ENCODE measurements at regions not wholly inside any gene's neighbourhood (a gene's known extent, or its start where the extent isn't known, plus 50 kb on each side); places are given as distances from the start of the nearest gene placed in this dataset.
"Not testable (repeated sequence)": the region's sequence is repeated elsewhere in the genome, so short reads cannot be mapped to it uniquely, and the experiment has no call there.

- Histone ChIP-seq H3K4me1 (ENCODE audit: insufficient read depth, low read length, severe bottlenecking) (no peaks in the 10 kb centered on the region), H3F3A (ENCODE audit: insufficient read depth, low read length) (no peaks in the 10 kb centered on the region), H2AFZ (ENCODE audit: low read length) (no peak overlapping the region), H3K27me3 (ENCODE audit: insufficient read depth, low read length) (no peaks in the 10 kb centered on the region), H3K9me3 (ENCODE audit: low read length) (no peaks in the 10 kb centered on the region; the same call in 1 of the 2 replicates), H3K4me3 (ENCODE audit: low read depth, low read length, poor library complexity, severe bottlenecking) (no peak overlapping the region), H3K9me2 (ENCODE audit: low read depth, low read length) (no peaks in the 10 kb centered on the region), H3K79me2 (ENCODE audit: insufficient read depth, low read length) (no peaks in the 10 kb centered on the region), H3K36me3 (ENCODE audit: insufficient read depth, low read length) (no peaks in the 10 kb centered on the region), H3K9ac (ENCODE audit: low read length) (no peak overlapping the region), H3K27ac (ENCODE audit: low read depth, low read length, poor library complexity, severe bottlenecking) (no peak overlapping the region), H3K4me2 (ENCODE audit: low read length) (no peak overlapping the region), H4K20me1 (ENCODE audit: insufficient read depth, low read length) (no peaks in the 10 kb centered on the region)
- no peak for TF ChIP-seq EZH2 (IDR thresholded peaks at IDR 0.05; ENCODE audit: borderline replicate concordance, low read length)
These were observed 270.1 kb upstream of the TPK1 start for GRCh38 chr7:145106001-145106400.

GRCh38 chr7:145105561-145105960 lies 269.7 kb upstream of the TPK1 start:
- H3K27me3 ChIP-seq (ENCODE audit: insufficient read depth, low read length) = no peaks in the 10 kb centered on the region
- no peaks in the 10 kb centered on the region; the same call in 1 of the 2 replicates for H3K9me3 ChIP-seq (ENCODE audit: low read length)
- TF ChIP-seq EZH2 (IDR thresholded peaks at IDR 0.05; ENCODE audit: borderline replicate concordance, low read length) (no peak), CTCF (IDR thresholded peaks at IDR 0.05; ENCODE audit: low read length) (no peak)
- H3K4me3 ChIP-seq (ENCODE audit: low read depth, low read length, poor library complexity, severe bottlenecking) = no peak overlapping the region
- no peak overlapping the region for H3K27ac ChIP-seq (ENCODE audit: low read depth, low read length, poor library complexity, severe bottlenecking)
- no peaks in the 10 kb centered on the region for H3K9me2 ChIP-seq (ENCODE audit: low read depth, low read length)
- H2AFZ ChIP-seq (ENCODE audit: low read length) = no peak overlapping the region
- H3K79me2 ChIP-seq (ENCODE audit: insufficient read depth, low read length) = no peaks in the 10 kb centered on the region
- H3K4me2 ChIP-seq (ENCODE audit: low read length) = no peak overlapping the region
- H3K36me3 ChIP-seq (ENCODE audit: insufficient read depth, low read length) = no peaks in the 10 kb centered on the region
- no peak overlapping the region for H3K9ac ChIP-seq (ENCODE audit: low read length)
- H3F3A ChIP-seq (ENCODE audit: insufficient read depth, low read length) = no peaks in the 10 kb centered on the region
- H4K20me1 ChIP-seq (ENCODE audit: insufficient read depth, low read length) = no peaks in the 10 kb centered on the region
- no peaks in the 10 kb centered on the region for H3K4me1 ChIP-seq (ENCODE audit: insufficient read depth, low read length, severe bottlenecking)

GRCh38 chr7:145104400-145104799 lies 268.5 kb upstream of the TPK1 start:
- TF ChIP-seq EZH2 (IDR thresholded peaks at IDR 0.05; ENCODE audit: borderline replicate concordance, low read length) (no peak), CTCF (IDR thresholded peaks at IDR 0.05; ENCODE audit: low read length) (no peak)
- no peak overlapping the region for H3K27ac ChIP-seq (ENCODE audit: low read depth, low read length, poor library complexity, severe bottlenecking)
- H3K9me3 ChIP-seq (ENCODE audit: low read length) = no peaks in the 10 kb centered on the region; the same call in 1 of the 2 replicates
- no peaks in the 10 kb centered on the region for H3K9me2 ChIP-seq (ENCODE audit: low read depth, low read length)
- H3K4me3 ChIP-seq (ENCODE audit: low read depth, low read length, poor library complexity, severe bottlenecking) = no peak overlapping the region
- H2AFZ ChIP-seq (ENCODE audit: low read length) = no peak overlapping the region
- H3K27me3 ChIP-seq (ENCODE audit: insufficient read depth, low read length) = no peaks in the 10 kb centered on the region
- no peaks in the 10 kb centered on the region for H3K79me2 ChIP-seq (ENCODE audit: insufficient read depth, low read length)
- no peaks in the 10 kb centered on the region for H3K36me3 ChIP-seq (ENCODE audit: insufficient read depth, low read length)
- H3F3A ChIP-seq (ENCODE audit: insufficient read depth, low read length) = no peaks in the 10 kb centered on the region
- no peaks in the 10 kb centered on the region for H4K20me1 ChIP-seq (ENCODE audit: insufficient read depth, low read length)
- no peaks in the 10 kb centered on the region for H3K4me1 ChIP-seq (ENCODE audit: insufficient read depth, low read length, severe bottlenecking)
- H3K9ac ChIP-seq (ENCODE audit: low read length) = no peak overlapping the region
- H3K4me2 ChIP-seq (ENCODE audit: low read length) = no peak overlapping the region

- not testable (repeated sequence) for H3K27me3 ChIP-seq (ENCODE audit: insufficient read depth, low read length); H3K4me1 ChIP-seq (ENCODE audit: insufficient read depth, low read length, severe bottlenecking); H3K4me3 ChIP-seq (ENCODE audit: low read depth, low read length, poor library complexity, severe bottlenecking); H3K36me3 ChIP-seq (ENCODE audit: insufficient read depth, low read length); H3K9me2 ChIP-seq (ENCODE audit: low read depth, low read length); H3K27ac ChIP-seq (ENCODE audit: low read depth, low read length, poor library complexity, severe bottlenecking); H3K79me2 ChIP-seq (ENCODE audit: insufficient read depth, low read length); H3K9me3 ChIP-seq (ENCODE audit: low read length); H2AFZ ChIP-seq (ENCODE audit: low read length); H3K4me2 ChIP-seq (ENCODE audit: low read length); H4K20me1 ChIP-seq (ENCODE audit: insufficient read depth, low read length); H3K9ac ChIP-seq (ENCODE audit: low read length); H3F3A ChIP-seq (ENCODE audit: insufficient read depth, low read length)
These were observed 266.3 kb upstream of the TPK1 start for GRCh38 chr7:145102199-145102598.

Measured in OCI-LY1 (cell line).